Choroid plexus epithelial cell (primary cell): ENCODE measurements at regions not wholly inside any gene's neighbourhood (a gene's known extent, or its start where the extent isn't known, plus 50 kb on each side); places are given as distances from the start of the nearest gene placed in this dataset.
A peak's percentile ranks its signal among the peaks of the same experiment; 100 is the strongest.

Experiments used
- DNase-seq: peaks from one replicate; pipeline ENCODE4 v3.0.0-alpha.2; 2010; ENCODE audit warnings: low read depth
- H3K4me3 ChIP-seq: 2 replicates; pipeline ENCODE4 v1.5.1; 2011; ENCODE audit warnings: low read depth, mild to moderate bottlenecking, control low read depth, low read length, moderate library complexity
- TF ChIP-seq, protein P1 (sequence below): conservative IDR thresholded peaks from 2 replicates; pipeline ENCODE4 v1.5.1; 2011; ENCODE audit warnings: low read depth, mild to moderate bottlenecking, control low read depth, inconsistent platforms, low read length, moderate library complexity

GRCh38 chr10:78898341-78899097 is 170.2 kb upstream of the ZMIZ1 start:
- H3K4me3 ChIP-seq, result no peak overlapping the region
- no peak for DNase-seq
- TF ChIP-seq, protein P1, sequence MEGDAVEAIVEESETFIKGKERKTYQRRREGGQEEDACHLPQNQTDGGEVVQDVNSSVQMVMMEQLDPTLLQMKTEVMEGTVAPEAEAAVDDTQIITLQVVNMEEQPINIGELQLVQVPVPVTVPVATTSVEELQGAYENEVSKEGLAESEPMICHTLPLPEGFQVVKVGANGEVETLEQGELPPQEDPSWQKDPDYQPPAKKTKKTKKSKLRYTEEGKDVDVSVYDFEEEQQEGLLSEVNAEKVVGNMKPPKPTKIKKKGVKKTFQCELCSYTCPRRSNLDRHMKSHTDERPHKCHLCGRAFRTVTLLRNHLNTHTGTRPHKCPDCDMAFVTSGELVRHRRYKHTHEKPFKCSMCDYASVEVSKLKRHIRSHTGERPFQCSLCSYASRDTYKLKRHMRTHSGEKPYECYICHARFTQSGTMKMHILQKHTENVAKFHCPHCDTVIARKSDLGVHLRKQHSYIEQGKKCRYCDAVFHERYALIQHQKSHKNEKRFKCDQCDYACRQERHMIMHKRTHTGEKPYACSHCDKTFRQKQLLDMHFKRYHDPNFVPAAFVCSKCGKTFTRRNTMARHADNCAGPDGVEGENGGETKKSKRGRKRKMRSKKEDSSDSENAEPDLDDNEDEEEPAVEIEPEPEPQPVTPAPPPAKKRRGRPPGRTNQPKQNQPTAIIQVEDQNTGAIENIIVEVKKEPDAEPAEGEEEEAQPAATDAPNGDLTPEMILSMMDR, result no peak

DNA sequence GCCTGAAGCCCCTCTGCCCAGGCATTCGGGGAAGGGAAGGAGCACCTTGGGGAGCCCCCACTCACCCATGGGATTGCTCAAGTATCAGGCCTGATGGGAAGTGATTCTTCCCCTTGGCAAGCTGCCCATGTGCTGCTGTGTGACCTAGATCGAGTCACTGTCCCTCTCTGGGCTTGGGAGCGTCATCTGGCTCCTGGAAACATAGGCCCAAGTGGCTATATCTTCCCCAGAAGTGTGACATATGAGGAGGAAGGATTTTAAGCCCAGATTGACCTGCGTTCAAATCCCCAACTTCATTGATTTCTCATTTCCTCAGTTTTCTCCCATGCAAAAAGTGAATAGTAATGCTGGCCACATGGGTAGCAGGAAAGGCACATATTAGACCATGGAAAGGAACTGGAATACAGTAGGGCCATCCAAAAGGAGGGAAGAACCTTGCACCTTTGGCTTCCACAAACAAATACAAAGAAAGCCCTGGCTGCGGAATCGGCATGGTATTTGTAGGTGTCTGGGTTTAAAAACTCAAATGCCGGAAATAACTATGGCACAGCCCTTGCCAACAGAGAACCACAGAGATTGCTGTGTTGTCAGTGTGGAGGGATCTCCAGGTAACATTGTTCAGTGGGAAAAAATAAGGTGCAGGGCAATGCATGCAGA is 169.5 kb upstream of the ZMIZ1 start:
- H3K4me3 ChIP-seq, result no peak overlapping the region
- DNase-seq, result no peak
- TF ChIP-seq, protein P1, result no peak

GRCh38 chr10:78899996-78900714 is 168.6 kb upstream of the ZMIZ1 start:
- no peak overlapping the region for H3K4me3 ChIP-seq
- DNase-seq, result peak; percentile 30
- TF ChIP-seq, protein P1, result no peak

GRCh38 chr10:78900715-78901430 is 167.9 kb upstream of the ZMIZ1 start:
- DNase-seq, result no peak
- no peak overlapping the region for H3K4me3 ChIP-seq
- TF ChIP-seq, protein P1, result no peak

DNA sequence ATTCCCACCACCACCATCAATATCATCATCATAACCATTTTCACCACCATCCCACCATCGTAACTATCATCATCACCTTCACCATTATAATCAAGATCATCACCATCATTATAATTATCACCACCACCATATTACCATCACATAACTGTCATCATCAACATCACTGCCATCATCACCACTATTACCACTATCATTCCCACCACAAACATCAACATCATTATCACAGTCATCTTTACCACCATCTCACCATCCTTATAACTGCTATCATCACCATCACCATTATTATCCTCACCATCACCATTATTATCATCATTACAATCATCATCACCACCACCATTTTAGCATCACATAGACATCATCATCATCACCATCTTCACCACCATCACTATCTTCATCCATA is 167.1 kb upstream of the ZMIZ1 start:
- no peak for DNase-seq
- TF ChIP-seq, protein P1, result no peak
- H3K4me3 ChIP-seq, result no peak overlapping the region

GRCh38 chr10:78902815-78903214 is 166.0 kb upstream of the ZMIZ1 start:
- DNase-seq, result no peak
- H3K4me3 ChIP-seq, result no peak overlapping the region
- TF ChIP-seq, protein P1, result no peak
